ENCODE measurements at regions not wholly inside any gene's neighbourhood (a gene's known extent, or its start where the extent isn't known, plus 50 kb on each side); places are given as distances from the start of the nearest gene placed in this dataset.
A peak's percentile ranks its signal among the peaks of the same experiment; 100 is the strongest.

- no peak overlapping the region for H2AFZ ChIP-seq (ENCODE audit: insufficient read depth, low read depth, low read length, poor library complexity, severe bottlenecking)
- H3K36me3 ChIP-seq (replicated peaks in 1 of 2; ENCODE audit: control insufficient read depth in 1 of 2, insufficient read depth in 2 of 2, low read length in 2 of 2): no peaks in the 10 kb centered on the region
- H3K27me3 Mint-ChIP-seq (ENCODE audit: low read depth in 3 of 3): peaks cover 0 to 3% (median 2%) of the 10 kb centered on the region in 3 donors
- DNase-seq: no peak
- H3K27me3 ChIP-seq (ENCODE audit: control insufficient read depth in 2 of 2, insufficient read depth in 2 of 2, low read length in 2 of 2): no peaks in the 10 kb centered on the region
- H3K4me1 Mint-ChIP-seq: no peaks in the 10 kb centered on the region
- H3K9me3 Mint-ChIP-seq: peaks cover 0 to 6% (median 0%) of the 10 kb centered on the region in 7 donors
- no peak overlapping the region for H3K27ac ChIP-seq (ENCODE audit: low read depth in 1 of 2, low read length in 2 of 2)
- no peaks in the 10 kb centered on the region for H4K20me1 ChIP-seq (ENCODE audit: insufficient read depth, low read length)
- no peaks in the 10 kb centered on the region for H3K79me2 ChIP-seq (ENCODE audit: insufficient read depth, low read length)
- H3K4me2 ChIP-seq (replicated peaks; ENCODE audit: extremely low read depth, low read length, poor library complexity, severe bottlenecking): no peak overlapping the region
- H3K4me3 ChIP-seq (replicated peaks in 1 of 3; ENCODE audit: low read depth in 2 of 3, low read length in 3 of 3): no peak overlapping the region
- TF ChIP-seq CTCF (IDR thresholded peaks at IDR 0.05): no peak
- intact Hi-C loops (cut with micrococcal nuclease): no loop called here
- H3K36me3 Mint-ChIP-seq: no peaks in the 10 kb centered on the region
- H3K4me3 Mint-ChIP-seq: no peak overlapping the region
- H3K9me3 ChIP-seq (replicated peaks in 1 of 2; ENCODE audit: control insufficient read depth in 1 of 2, insufficient read depth in 1 of 2, low read length in 2 of 2): peaks cover 0 to under 1% of the 10 kb centered on the region in 2 donors
- H3K9ac ChIP-seq (ENCODE audit: insufficient read depth, low read length, poor library complexity, severe bottlenecking): no peak overlapping the region
- H3K27ac Mint-ChIP-seq: peak overlapping the region in 1 of 7 donors; percentile 23
- H3K4me1 ChIP-seq (ENCODE audit: control insufficient read depth in 1 of 2, insufficient read depth in 2 of 2, low read length in 2 of 2): no peaks in the 10 kb centered on the region
Measured at GRCh38 chr5:68550015-68550414, 334.5 kb downstream of the PIK3R1 start.

- H3K27ac Mint-ChIP-seq: peak overlapping the region in 2 of 7 donors; percentile 33 to 51
- no peaks in the 10 kb centered on the region for H3K4me1 Mint-ChIP-seq
- Histone ChIP-seq H3K9me3 (replicated peaks in 1 of 2; ENCODE audit: control insufficient read depth in 1 of 2, insufficient read depth in 1 of 2, low read length in 2 of 2) (peaks cover 0 to 2% of the 10 kb centered on the region in 2 donors), H3K4me2 (replicated peaks; ENCODE audit: extremely low read depth, low read length, poor library complexity, severe bottlenecking) (no peak overlapping the region), H4K20me1 (ENCODE audit: insufficient read depth, low read length) (no peaks in the 10 kb centered on the region), H2AFZ (ENCODE audit: insufficient read depth, low read depth, low read length, poor library complexity, severe bottlenecking) (no peak overlapping the region), H3K79me2 (ENCODE audit: insufficient read depth, low read length) (no peaks in the 10 kb centered on the region), H3K4me1 (ENCODE audit: control insufficient read depth in 1 of 2, insufficient read depth in 2 of 2, low read length in 2 of 2) (no peaks in the 10 kb centered on the region), H3K4me3 (replicated peaks in 1 of 3; ENCODE audit: low read depth in 2 of 3, low read length in 3 of 3) (no peak overlapping the region), H3K27ac (ENCODE audit: low read depth in 1 of 2, low read length in 2 of 2) (no peak overlapping the region), H3K9ac (ENCODE audit: insufficient read depth, low read length, poor library complexity, severe bottlenecking) (no peak overlapping the region), H3K36me3 (replicated peaks in 1 of 2; ENCODE audit: control insufficient read depth in 1 of 2, insufficient read depth in 2 of 2, low read length in 2 of 2) (no peaks in the 10 kb centered on the region), H3K27me3 (ENCODE audit: control insufficient read depth in 2 of 2, insufficient read depth in 2 of 2, low read length in 2 of 2) (no peaks in the 10 kb centered on the region)
- peaks cover 0 to 3% (median 2%) of the 10 kb centered on the region in 3 donors for H3K27me3 Mint-ChIP-seq (ENCODE audit: low read depth in 3 of 3)
- DNase-seq: no peak
- peaks cover 0 to 6% (median 0%) of the 10 kb centered on the region in 7 donors for H3K9me3 Mint-ChIP-seq
- 94% methylated on average over 3 of the region's 5 CpGs for WGBS (ENCODE audit: insufficient coverage)
- H3K4me3 Mint-ChIP-seq: no peak overlapping the region
- H3K36me3 Mint-ChIP-seq: no peaks in the 10 kb centered on the region
- intact Hi-C loops (cut with micrococcal nuclease): no loop called here
- TF ChIP-seq CTCF (IDR thresholded peaks at IDR 0.05): no peak
Measured at GRCh38 chr5:68551436-68551835, 335.9 kb downstream of the PIK3R1 start.

All from CD14-positive monocyte (primary cell).